OCI-M1 (cell line): ENCODE measurements at regions not wholly inside any gene's neighbourhood (a gene's known extent, or its start where the extent isn't known, plus 50 kb on each side); places are given as distances from the start of the nearest gene placed in this dataset.
A peak's percentile ranks its signal among the peaks of the same experiment; 100 is the strongest.

Experiments
- DNase-seq: peaks from one replicate; lab custom pipeline; 2025; lab: John Stamatoyannopoulos, UW

- no peak for DNase-seq
Measured at GRCh38 chr20:41951615-41952014, 333.4 kb upstream of the CHD6 start.

DNA sequence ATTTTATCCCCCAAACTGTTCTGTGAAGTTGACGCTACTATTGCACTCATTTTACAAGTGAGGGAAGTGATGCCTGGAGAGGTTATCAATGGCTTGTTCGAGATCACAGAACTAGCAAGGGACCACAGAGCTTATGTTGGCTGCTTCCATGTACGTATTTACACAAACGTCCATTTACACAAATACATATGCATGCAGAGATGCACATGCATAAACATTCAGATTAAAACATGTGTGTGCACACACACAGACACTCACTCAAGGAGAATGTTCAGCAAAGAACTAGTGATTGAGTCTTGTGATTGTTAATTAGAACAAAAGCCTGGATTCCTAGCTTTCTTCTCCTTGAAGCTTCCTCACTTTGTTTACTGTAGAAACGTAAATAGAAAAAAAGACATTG lies 321.5 kb upstream of the CHD6 start:
- no peak for DNase-seq

DNA sequence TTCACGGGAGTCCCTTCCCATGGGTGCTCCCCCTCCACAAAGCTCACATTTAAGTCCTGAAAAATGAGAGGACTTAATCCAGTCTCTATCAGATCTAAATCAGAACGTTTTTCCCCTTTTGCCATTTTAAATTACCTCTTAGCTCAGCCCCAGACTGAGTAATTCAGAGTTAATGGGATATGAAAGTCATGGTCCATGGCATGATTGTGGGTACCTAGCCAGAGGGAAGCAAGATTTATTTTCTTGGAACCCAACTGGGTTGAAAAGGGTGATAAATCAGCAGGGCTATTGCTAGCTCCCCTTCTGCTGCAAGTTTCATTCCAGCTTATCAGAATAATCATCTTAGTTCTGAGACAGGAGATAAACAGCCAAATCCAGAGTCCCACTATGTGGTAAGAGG lies 320.2 kb upstream of the CHD6 start:
- DNase-seq: no peak

DNA sequence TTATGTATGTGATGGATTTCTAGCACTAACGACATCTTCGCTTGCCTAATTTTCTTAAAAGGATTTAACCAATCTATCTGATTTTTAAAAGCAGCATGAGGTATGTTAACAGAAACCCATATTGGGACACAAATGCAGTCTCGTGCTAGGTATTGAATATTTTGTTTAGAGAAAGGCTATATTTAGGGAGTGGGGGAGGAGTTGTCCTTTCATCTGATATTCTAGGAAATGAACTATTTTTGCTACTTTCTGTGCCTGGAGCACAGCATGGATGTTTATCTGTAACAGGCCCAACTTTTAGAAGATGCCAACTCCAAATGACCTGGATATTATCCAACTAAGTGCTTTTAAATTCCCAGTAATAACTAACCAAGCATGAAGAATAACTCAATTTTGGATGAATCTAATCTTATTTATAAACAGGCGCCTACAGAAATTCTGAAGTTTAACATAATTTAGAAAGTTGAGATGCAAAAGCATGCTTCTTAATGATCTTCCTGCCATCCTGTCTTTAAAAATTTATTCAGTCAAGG lies 317.1 kb upstream of the CHD6 start:
- no peak for DNase-seq

DNA sequence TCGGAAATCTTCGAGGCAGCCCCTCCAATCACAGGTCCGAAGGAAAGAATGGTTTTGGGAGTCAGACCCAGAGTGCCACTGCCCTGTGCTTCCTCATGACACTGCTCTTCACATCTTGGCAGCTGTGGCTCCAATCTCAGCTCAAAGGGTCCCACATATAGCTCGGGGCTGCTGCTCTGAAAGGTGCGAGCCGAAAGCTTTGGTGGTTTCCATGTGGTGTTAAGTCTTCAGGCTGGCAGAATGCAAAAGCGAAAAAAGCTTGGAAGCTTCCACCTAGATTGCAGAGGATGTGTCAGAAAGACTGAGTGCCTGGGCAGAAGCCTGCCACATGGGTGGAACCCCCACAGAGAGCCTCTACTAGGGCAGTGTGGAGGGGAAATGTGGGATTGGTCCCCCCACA lies 314.3 kb upstream of the CHD6 start:
- no peak for DNase-seq

DNA sequence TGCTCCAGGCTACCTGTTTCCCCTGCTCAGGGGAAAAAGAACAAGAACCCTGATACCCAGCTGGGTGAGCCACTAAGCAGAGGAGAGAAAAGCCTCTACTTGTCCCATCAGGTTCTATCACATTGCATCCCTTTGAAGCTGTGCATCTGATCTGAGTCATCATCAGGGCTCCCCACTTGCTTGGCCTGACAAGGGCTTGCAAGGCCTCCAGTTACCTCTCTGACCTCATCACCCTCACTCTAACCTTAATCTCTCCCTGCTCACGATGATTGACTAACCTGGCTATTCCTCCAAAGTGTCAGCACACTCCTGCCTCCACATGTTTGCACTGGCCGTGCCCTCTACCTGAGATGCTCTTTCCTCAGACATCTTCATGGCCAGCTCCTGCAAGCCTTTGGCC lies 309.5 kb upstream of the CHD6 start:
- no peak for DNase-seq

GRCh38 chr20:41927189-41927588 lies 309.0 kb upstream of the CHD6 start:
- no peak for DNase-seq

DNA sequence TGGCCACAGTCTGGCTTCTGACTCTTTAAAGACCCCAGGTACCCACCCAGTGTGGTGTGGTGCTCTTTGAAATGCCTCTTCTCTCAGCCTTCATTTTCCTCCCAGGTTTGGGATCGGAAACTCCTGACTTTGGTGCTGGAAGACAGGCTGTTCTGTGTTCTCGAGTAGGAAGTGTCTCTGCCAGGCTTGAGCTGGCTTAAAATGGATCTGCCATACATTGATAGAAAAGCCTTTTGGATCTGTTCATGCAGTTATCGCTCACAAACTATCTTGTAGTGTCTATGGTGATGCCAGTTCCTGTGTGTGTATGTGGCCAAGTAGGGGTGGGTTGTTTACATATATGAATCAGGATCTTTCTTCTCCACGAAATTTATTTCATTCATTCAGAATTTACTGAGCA lies 307.3 kb upstream of the CHD6 start:
- DNase-seq: no peak

GRCh38 chr20:41923624-41924023 lies 305.4 kb upstream of the CHD6 start:
- no peak for DNase-seq

- no peak for DNase-seq
Measured at GRCh38 chr20:41913146-41913545, 295.0 kb upstream of the CHD6 start.

GRCh38 chr20:41910558-41910957 lies 292.4 kb upstream of the CHD6 start:
- no peak for DNase-seq

GRCh38 chr20:41905199-41905598 lies 287.0 kb upstream of the CHD6 start:
- DNase-seq: no peak

- no peak for DNase-seq
Measured at GRCh38 chr20:41903586-41903985, 285.4 kb upstream of the CHD6 start.

DNA sequence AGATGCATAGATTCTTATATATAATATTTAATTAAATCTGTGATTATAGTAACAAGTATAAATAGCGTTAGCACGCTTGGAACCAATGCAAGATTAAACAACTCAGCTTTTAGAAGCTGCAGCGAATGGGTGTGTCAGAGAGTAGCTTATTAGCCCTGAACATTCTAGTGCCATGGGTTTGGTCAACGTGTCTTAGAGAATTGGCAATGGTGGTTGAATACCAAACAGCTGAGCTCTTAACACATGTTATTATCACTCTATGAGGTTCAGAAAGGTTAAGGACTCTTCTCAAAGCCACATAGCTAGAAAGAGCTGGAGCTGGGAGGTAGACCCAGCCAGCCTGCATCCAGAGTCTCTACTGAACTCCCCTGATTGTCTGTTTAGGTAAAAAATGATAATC lies 284.2 kb upstream of the CHD6 start:
- DNase-seq: no peak

- no peak for DNase-seq
Measured at GRCh38 chr20:41900201-41900691, 282.1 kb upstream of the CHD6 start.

GRCh38 chr20:41897708-41898107 lies 279.5 kb upstream of the CHD6 start:
- no peak for DNase-seq

- DNase-seq: no peak
Measured at GRCh38 chr20:41895241-41896032, 277.3 kb upstream of the CHD6 start.

- no peak for DNase-seq
Measured at GRCh38 chr20:41894255-41894963, 276.2 kb upstream of the CHD6 start.

- no peak for DNase-seq
Measured at GRCh38 chr20:41892031-41892430, 273.9 kb upstream of the CHD6 start.

DNA sequence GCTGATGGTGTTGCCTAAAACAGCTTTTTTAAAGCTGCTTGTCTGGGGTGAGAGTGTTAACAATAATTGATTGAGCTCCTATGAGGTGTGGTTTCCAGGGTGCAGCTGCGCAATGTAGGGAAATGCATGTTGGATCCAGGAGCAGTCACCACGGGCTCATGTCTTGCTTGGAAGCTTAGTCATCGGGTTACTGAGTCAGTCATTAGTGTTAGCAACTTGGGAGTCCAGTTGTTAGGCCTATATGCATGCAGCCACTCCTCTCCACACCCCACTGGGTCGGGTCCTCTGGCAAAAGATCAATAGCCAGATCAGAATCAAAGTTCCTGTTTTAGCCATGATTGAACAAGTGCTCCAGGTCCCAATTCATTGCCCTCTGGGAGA lies 271.7 kb upstream of the CHD6 start:
- DNase-seq: no peak

- peak; percentile 12 for DNase-seq
Measured at GRCh38 chr20:41889126-41889843, 271.1 kb upstream of the CHD6 start.

- DNase-seq: no peak
Measured at GRCh38 chr20:41888434-41888833, 270.3 kb upstream of the CHD6 start.

GRCh38 chr20:41887500-41887899 lies 269.3 kb upstream of the CHD6 start:
- no peak for DNase-seq
